OCI-LY3 (cell line): ENCODE measurements at regions not wholly inside any gene's neighbourhood (a gene's known extent, or its start where the extent isn't known, plus 50 kb on each side); places are given as distances from the start of the nearest gene placed in this dataset.

Source experiments
- H2AFZ ChIP-seq: fragments of 200-600, 300-600 bp; shearing (Covaris generic); 2 replicates; pipeline ENCODE4 v1.6.0; 2014; ENCODE audit warnings: antibody characterized with exemption, low read depth, low read length
- H3K27ac ChIP-seq: fragments of 200-600, 300-600 bp; sonication (generic); 2 replicates; pipeline ENCODE4 v1.5.1; 2014; ENCODE audit warnings: mild to moderate bottlenecking, low read length, moderate library complexity, mixed read lengths
- H3K27me3 ChIP-seq: fragments of 200-600, 300-600 bp; sonication (generic); 2 replicates; pipeline ENCODE4 v1.6.1; 2014; ENCODE audit warnings: low read depth, low read length, mixed read lengths
- H3K36me3 ChIP-seq: fragments of 200-600, 300-600 bp; sonication (generic); replicated peaks from 2 replicates; pipeline ENCODE3; 2014; ENCODE audit warnings: low read depth, low read length, mixed read lengths
- H3K4me1 ChIP-seq: fragments of 300-600, 200-600 bp; sonication (generic); 2 replicates; pipeline ENCODE4 v1.6.1; 2014; ENCODE audit warnings: low read length, mixed read lengths
- H3K4me2 ChIP-seq: fragments of 200-600, 300-600 bp; sonication (generic); 2 replicates; pipeline ENCODE4 v1.6.1; 2014; ENCODE audit warnings: low read length, mixed read lengths
- H3K4me3 ChIP-seq: fragments of 300-600, 200-600 bp; sonication (generic); 2 replicates; pipeline ENCODE4 v1.5.1; 2014; ENCODE audit warnings: antibody characterized with exemption, mild to moderate bottlenecking, low read length, moderate library complexity
- H3K79me2 ChIP-seq: fragments of 300-600, 200-600 bp; shearing (Covaris generic); 2 replicates; pipeline ENCODE4 v1.6.1; 2014; ENCODE audit warnings: mild to moderate bottlenecking, low read length, mixed read lengths
- H3K9ac ChIP-seq: fragments of 300-600, 200-600 bp; shearing (Covaris generic); 2 replicates; pipeline ENCODE4 v1.6.0; 2014; ENCODE audit warnings: mild to moderate bottlenecking, low read length, moderate library complexity
- H3K9me3 ChIP-seq: fragments of 200-600, 300-600 bp; shearing (Covaris generic); 2 replicates; pipeline ENCODE4 v1.6.1; 2014; ENCODE audit warnings: low read length, mixed read lengths; ENCODE audit not compliant: insufficient read depth
- H4K20me1 ChIP-seq: fragments of 200-600, 300-600 bp; sonication (generic); 2 replicates; pipeline ENCODE4 v1.6.1; 2016; ENCODE audit warnings: low read length, mixed read lengths; ENCODE audit not compliant: insufficient read depth
- EZH2phosphoT487 ChIP-seq: fragments of 200-600 bp; shearing (Covaris generic); IDR thresholded peaks from 2 replicates; pipeline ENCODE4 v1.6.1; 2018; ENCODE audit warnings: antibody characterized with exemption, mixed run types, low read depth
- TF ChIP-seq, protein P1 (sequence below): fragments of 200-600, 300-600 bp; sonication (generic); IDR thresholded peaks from 2 replicates; pipeline ENCODE4 v1.5.1; 2014; ENCODE audit warnings: antibody characterized with exemption, low read length, low read depth

GRCh38 chr6:170156448-170157375 lies 134.2 kb downstream of the DLL1 start:
- Histone ChIP-seq H3K27ac (no peak overlapping the region), H3K36me3 (no peaks in the 10 kb centered on the region), H3K9ac (no peak overlapping the region), H4K20me1 (no peaks in the 10 kb centered on the region), H3K4me2 (no peak overlapping the region), H3K79me2 (no peaks in the 10 kb centered on the region), H2AFZ (no peak overlapping the region), H3K4me3 (no peak overlapping the region), H3K4me1 (no peaks in the 10 kb centered on the region), H3K27me3 (no peaks in the 10 kb centered on the region), H3K9me3 (no peaks in the 10 kb centered on the region)
- no peak for TF ChIP-seq EZH2phosphoT487
- TF ChIP-seq, protein P1, sequence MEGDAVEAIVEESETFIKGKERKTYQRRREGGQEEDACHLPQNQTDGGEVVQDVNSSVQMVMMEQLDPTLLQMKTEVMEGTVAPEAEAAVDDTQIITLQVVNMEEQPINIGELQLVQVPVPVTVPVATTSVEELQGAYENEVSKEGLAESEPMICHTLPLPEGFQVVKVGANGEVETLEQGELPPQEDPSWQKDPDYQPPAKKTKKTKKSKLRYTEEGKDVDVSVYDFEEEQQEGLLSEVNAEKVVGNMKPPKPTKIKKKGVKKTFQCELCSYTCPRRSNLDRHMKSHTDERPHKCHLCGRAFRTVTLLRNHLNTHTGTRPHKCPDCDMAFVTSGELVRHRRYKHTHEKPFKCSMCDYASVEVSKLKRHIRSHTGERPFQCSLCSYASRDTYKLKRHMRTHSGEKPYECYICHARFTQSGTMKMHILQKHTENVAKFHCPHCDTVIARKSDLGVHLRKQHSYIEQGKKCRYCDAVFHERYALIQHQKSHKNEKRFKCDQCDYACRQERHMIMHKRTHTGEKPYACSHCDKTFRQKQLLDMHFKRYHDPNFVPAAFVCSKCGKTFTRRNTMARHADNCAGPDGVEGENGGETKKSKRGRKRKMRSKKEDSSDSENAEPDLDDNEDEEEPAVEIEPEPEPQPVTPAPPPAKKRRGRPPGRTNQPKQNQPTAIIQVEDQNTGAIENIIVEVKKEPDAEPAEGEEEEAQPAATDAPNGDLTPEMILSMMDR = no peak

DNA sequence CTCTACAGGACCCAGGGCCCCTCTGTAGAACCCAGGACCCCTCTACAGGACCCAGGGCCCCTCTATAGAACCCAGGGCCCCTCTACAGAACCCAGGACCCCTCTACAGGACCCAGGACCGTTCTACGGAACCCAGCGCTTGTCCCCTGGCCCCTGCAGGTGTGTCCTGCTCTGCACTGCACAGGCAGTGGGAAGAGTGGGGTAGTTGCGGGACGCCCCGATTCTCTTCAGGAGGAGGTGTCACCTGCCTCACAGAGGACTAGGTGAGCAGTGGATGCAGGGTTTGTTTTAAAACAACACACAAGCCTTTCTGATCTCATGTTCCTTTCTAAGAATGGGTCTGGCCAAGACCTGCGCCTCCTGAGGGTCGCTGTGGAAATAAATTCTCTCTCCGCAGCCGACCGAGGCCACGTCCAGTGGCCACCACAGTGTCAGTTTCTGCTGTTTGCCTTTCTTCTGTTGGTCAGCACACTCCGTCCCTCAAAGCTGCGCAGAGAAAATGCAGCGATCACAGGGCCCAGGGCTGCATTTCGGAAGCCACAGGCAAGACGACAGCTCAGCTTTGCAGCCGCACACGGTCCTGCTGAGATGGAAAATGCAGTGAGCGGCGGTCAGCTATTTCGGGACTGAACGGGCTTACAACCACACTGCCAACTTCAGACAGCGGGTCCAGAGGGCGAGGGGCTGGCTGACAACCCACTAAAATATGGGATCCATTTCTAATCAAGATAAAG lies 135.2 kb downstream of the DLL1 start:
- TF ChIP-seq EZH2phosphoT487 = no peak
- TF ChIP-seq, protein P1 = no peak
- H3K79me2 ChIP-seq = no peaks in the 10 kb centered on the region
- no peaks in the 10 kb centered on the region for H3K36me3 ChIP-seq
- H3K4me2 ChIP-seq = no peak overlapping the region
- H3K27ac ChIP-seq = no peak overlapping the region
- no peaks in the 10 kb centered on the region for H4K20me1 ChIP-seq
- no peak overlapping the region for H3K9ac ChIP-seq
- H3K4me1 ChIP-seq = no peaks in the 10 kb centered on the region
- H3K27me3 ChIP-seq = no peaks in the 10 kb centered on the region
- no peaks in the 10 kb centered on the region for H3K9me3 ChIP-seq
- no peak overlapping the region for H3K4me3 ChIP-seq
- H2AFZ ChIP-seq = no peak overlapping the region

DNA sequence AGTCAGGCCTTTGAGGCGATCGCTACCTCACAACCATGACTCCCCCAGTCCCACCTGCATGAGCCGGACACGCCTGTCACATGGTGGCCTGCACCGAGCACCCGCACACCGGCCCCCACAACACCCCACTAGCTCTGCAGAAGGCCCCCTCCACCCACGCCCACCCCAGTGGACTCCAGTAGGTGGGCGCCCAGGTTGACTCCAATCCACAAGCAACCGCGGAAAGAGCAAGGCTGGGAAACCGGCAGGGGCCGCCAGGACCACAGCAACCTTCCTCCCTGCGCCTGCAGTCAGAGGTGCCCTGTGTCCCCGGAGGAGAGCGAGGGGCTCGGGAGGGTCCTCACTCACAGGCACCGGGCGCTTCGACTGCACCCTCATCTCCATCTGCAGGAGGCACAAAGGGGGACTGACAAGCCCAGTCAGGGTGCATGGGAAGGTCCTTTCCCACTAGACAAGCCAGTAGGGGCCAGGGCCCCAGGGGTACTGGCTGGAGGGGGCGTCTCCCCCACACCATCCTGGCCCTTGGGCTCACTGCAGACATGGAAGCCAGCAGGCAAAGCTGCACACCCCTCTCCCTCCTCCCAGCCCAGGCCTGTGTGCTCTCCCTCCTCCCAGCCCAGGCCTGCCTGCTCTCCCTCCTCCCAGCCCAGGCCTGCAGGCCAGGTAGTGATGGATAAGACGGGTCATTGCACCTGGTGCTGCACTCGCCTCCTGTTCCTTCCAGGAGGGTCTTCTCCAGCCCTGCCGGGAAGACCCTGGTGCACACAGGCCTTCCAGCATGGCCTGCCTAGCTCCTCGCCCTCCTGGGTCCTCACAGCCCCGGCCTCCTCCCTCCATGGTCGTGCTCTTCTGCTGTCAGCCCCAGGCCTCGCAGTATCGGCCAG lies 137.2 kb downstream of the DLL1 start:
- Histone ChIP-seq H3K4me3 (no peak overlapping the region), H3K4me2 (no peak overlapping the region), H3K27ac (no peak overlapping the region), H2AFZ (no peak overlapping the region), H3K9me3 (no peaks in the 10 kb centered on the region), H3K4me1 (no peaks in the 10 kb centered on the region), H3K36me3 (no peaks in the 10 kb centered on the region), H3K79me2 (no peaks in the 10 kb centered on the region), H3K9ac (no peak overlapping the region), H4K20me1 (no peaks in the 10 kb centered on the region), H3K27me3 (no peaks in the 10 kb centered on the region)
- TF ChIP-seq, protein P1 = no peak
- no peak for TF ChIP-seq EZH2phosphoT487
